H9 (cell line): ENCODE measurements at regions not wholly inside any gene's neighbourhood (a gene's known extent, or its start where the extent isn't known, plus 50 kb on each side); places are given as distances from the start of the nearest gene placed in this dataset.
"Not testable (repeated sequence)": the region's sequence is repeated elsewhere in the genome, so short reads cannot be mapped to it uniquely, and the experiment has no call there.

Experiments
- DNase-seq: peaks from one replicate; pipeline ENCODE4 v3.0.0-alpha.2; 2017
- H2AFZ ChIP-seq: one replicate; pipeline ENCODE4 v1.6.1; 2013; ENCODE audit warnings: mild to moderate bottlenecking, low read length, control low read depth, moderate library complexity
- H2AK5ac ChIP-seq: 2 replicates; pipeline ENCODE4 v1.6.1; 2013; ENCODE audit warnings: low read length, control low read depth, mixed read lengths; ENCODE audit not compliant: insufficient read length
- H2BK120ac ChIP-seq: one replicate; pipeline ENCODE4 v1.6.1; 2013; ENCODE audit warnings: low read depth, mild to moderate bottlenecking, low read length, control low read depth, inconsistent platforms; ENCODE audit not compliant: poor library complexity, severe bottlenecking
- H2BK12ac ChIP-seq: 2 replicates; pipeline ENCODE4 v1.6.1; 2013; ENCODE audit warnings: low read length, control low read depth, mixed read lengths, low read depth; ENCODE audit not compliant: insufficient read length
- H2BK15ac ChIP-seq: 2 replicates; pipeline ENCODE4 v1.6.1; 2013; ENCODE audit warnings: low read depth, low read length, control low read depth
- H2BK20ac ChIP-seq: one replicate; pipeline ENCODE4 v1.6.1; 2013; ENCODE audit warnings: low read depth, mild to moderate bottlenecking, low read length, control low read depth, inconsistent platforms; ENCODE audit not compliant: poor library complexity, severe bottlenecking
- H2BK5ac ChIP-seq: 2 replicates; pipeline ENCODE4 v1.6.1; 2013; ENCODE audit warnings: low read length, control low read depth, mixed read lengths; ENCODE audit not compliant: insufficient read length
- H3K14ac ChIP-seq: 2 replicates; pipeline ENCODE4 v1.6.1; 2013; ENCODE audit warnings: low read length, control low read depth; ENCODE audit not compliant: insufficient read depth
- H3K18ac ChIP-seq: 2 replicates; pipeline ENCODE4 v1.6.1; 2013; ENCODE audit warnings: low read depth, mild to moderate bottlenecking, mixed read lengths, low read length, control low read depth; ENCODE audit not compliant: insufficient read length
- H3K23ac ChIP-seq: 2 replicates; pipeline ENCODE4 v1.6.1; 2013; ENCODE audit warnings: low read length, control low read depth, mixed read lengths, low read depth; ENCODE audit not compliant: insufficient read length
- H3K23me2 ChIP-seq: 2 replicates; pipeline ENCODE4 v1.6.1; 2013; ENCODE audit warnings: low read depth, mild to moderate bottlenecking, mixed read lengths, low read length, control low read depth; ENCODE audit not compliant: insufficient read length, poor library complexity, severe bottlenecking
- H3K27ac ChIP-seq: 2 replicates; pipeline ENCODE4 v1.5.1; 2013; ENCODE audit warnings: low read length, control low read depth, mixed read lengths, low read depth; ENCODE audit not compliant: insufficient read length
- H3K27me3 ChIP-seq: 2 replicates; pipeline ENCODE4 v1.6.1; 2013; ENCODE audit warnings: low read length, control low read depth, inconsistent platforms; ENCODE audit not compliant: insufficient read depth
- H3K4ac ChIP-seq: 2 replicates; pipeline ENCODE4 v1.6.1; 2013; ENCODE audit warnings: low read depth, mild to moderate bottlenecking, control low read depth, inconsistent platforms, low read length, moderate library complexity
- H3K4me1 ChIP-seq: 2 replicates; pipeline ENCODE4 v1.6.1; 2013; ENCODE audit warnings: low read length, control low read depth, inconsistent platforms; ENCODE audit not compliant: insufficient read depth
- H3K4me2 ChIP-seq: 2 replicates; pipeline ENCODE4 v1.6.1; 2013; ENCODE audit warnings: low read length, control low read depth, mixed read lengths; ENCODE audit not compliant: insufficient read length, insufficient read depth
- H3K56ac ChIP-seq: 2 replicates; pipeline ENCODE4 v1.6.1; 2013; ENCODE audit warnings: low read depth, mild to moderate bottlenecking, mixed read lengths, low read length, control low read depth; ENCODE audit not compliant: insufficient read length
- H3K79me1 ChIP-seq: 2 replicates; pipeline ENCODE4 v1.6.1; 2013; ENCODE audit warnings: low read depth, mild to moderate bottlenecking, moderate library complexity, low read length, control low read depth, inconsistent platforms; ENCODE audit not compliant: insufficient read depth, poor library complexity, severe bottlenecking
- H3K79me2 ChIP-seq: 2 replicates; pipeline ENCODE4 v1.6.1; 2013; ENCODE audit warnings: low read length, control low read depth, inconsistent platforms; ENCODE audit not compliant: insufficient read depth
- H3K9ac ChIP-seq: 2 replicates; pipeline ENCODE4 v1.6.1; 2013; ENCODE audit warnings: low read length, control low read depth, mixed read lengths; ENCODE audit not compliant: insufficient read length; ENCODE audit errors: extremely low read depth
- H3K9me3 ChIP-seq: one replicate; pipeline ENCODE4 v1.6.1; 2013; ENCODE audit warnings: low read depth, low read length, inconsistent platforms; ENCODE audit not compliant: control insufficient read depth
- H3T11ph ChIP-seq: one replicate; pipeline ENCODE4 v1.6.1; 2013; ENCODE audit warnings: mild to moderate bottlenecking, low read length, control low read depth, inconsistent platforms
- H4K20me1 ChIP-seq: one replicate; pipeline ENCODE4 v1.6.1; 2013; ENCODE audit not compliant: control insufficient read depth, insufficient read length, insufficient read depth
- H4K5ac ChIP-seq: 2 replicates; pipeline ENCODE4 v1.6.1; 2013; ENCODE audit warnings: low read depth, mild to moderate bottlenecking, mixed read lengths, low read length, control low read depth; ENCODE audit not compliant: insufficient read length
- H4K8ac ChIP-seq: replicated peaks from 2 replicates; pipeline ENCODE4 v1.6.1; 2013; ENCODE audit warnings: low read length, control low read depth, mixed read lengths, low read depth; ENCODE audit not compliant: insufficient read length
- H4K91ac ChIP-seq: 2 replicates; pipeline ENCODE4 v1.6.1; 2013; ENCODE audit warnings: low read depth, mild to moderate bottlenecking, moderate library complexity, mixed read lengths, low read length, control low read depth; ENCODE audit not compliant: insufficient read length
- H3K27ac Mint-ChIP-seq, 3 experiments: 2 replicates in 2 of 3; 3 replicates in 1 of 3; pipeline ENCODE4 v1.8.0; 2020 to 2021; ENCODE audit warnings: mixed read lengths in 3 of 3, mild to moderate bottlenecking in 1 of 3, moderate library complexity in 1 of 3
- H3K27me3 Mint-ChIP-seq: 2 replicates; pipeline ENCODE4 v1.8.0; 2021; ENCODE audit warnings: low read depth, mild to moderate bottlenecking, moderate library complexity, mixed read lengths
- H3K36me3 Mint-ChIP-seq, 3 experiments: 2 replicates in 2 of 3; 3 replicates in 1 of 3; pipeline ENCODE4 v1.8.0; 2020 to 2021; ENCODE audit warnings: low read depth in 3 of 3, mixed read lengths in 3 of 3; ENCODE audit not compliant: insufficient read depth in 1 of 3
- H3K4me1 Mint-ChIP-seq, 2 experiments: 2 replicates each; pipeline ENCODE4 v1.8.0; 2020; ENCODE audit warnings: mixed read lengths in 2 of 2
- H3K4me3 Mint-ChIP-seq, 2 experiments: 2 replicates in 1 of 2; 3 replicates in 1 of 2; pipeline ENCODE4 v1.8.0; 2020 to 2021; ENCODE audit warnings: mild to moderate bottlenecking in 2 of 2, mixed read lengths in 2 of 2, moderate library complexity in 1 of 2
- H3K9me3 Mint-ChIP-seq, 2 experiments: 2 replicates in 1 of 2; 3 replicates in 1 of 2; pipeline ENCODE4 v1.8.0; 2020; ENCODE audit warnings: mild to moderate bottlenecking in 2 of 2, mixed read lengths in 2 of 2, moderate library complexity in 1 of 2
- WGBS: extraction: QIAGEN DNeasy Blood & Tissue Kit; methylation state at CpG from one replicate; pipeline ENCODE4 v1.1.7; 2013; ENCODE audit warnings: missing lambda C conversion rate, low lambda C conversion rate, mixed read lengths; ENCODE audit not compliant: insufficient read length; ENCODE audit errors: extremely low coverage; 5-methylcytosine and 5-hydroxymethylcytosine counted together
- TF ChIP-seq, protein P1 (sequence below): fragments of 200-600 bp; sonication (generic); conservative IDR thresholded peaks from 3 replicates; pipeline ENCODE4 v1.8.0; 2021; ENCODE audit warnings: antibody characterized with exemption, mild to moderate bottlenecking

DNA sequence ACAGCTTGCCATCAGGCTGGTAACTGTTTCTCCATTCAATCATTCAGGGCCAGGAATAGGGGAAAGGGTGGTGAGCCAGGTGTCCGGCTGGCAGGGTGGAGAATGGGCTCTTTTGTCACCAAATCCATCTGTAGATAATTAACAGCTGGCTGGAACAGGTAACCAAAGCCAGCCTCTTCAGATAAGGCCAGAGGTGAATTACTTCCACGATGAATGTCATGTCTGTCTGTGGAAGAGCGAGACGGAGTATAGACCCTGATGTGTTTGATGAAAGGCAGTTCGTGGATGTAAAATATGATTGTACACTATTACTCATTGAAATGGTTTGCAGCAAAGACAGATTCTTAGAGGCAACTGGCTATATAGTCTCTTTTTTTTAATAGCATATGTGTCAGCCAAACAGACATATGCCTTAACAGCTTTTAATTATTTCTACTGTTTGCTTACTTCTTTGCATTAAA lies 149.8 kb downstream of the KLF6 start:
- Histone ChIP-seq H2BK15ac (no peak overlapping the region), H3K9ac (no peak overlapping the region), H3K23ac (no peak overlapping the region), H4K8ac (no peak overlapping the region), H2AK5ac (no peak overlapping the region), H3K79me1 (no peaks in the 10 kb centered on the region), H3K4ac (no peak overlapping the region), H3K4me2 (no peak overlapping the region), H2BK5ac (no peak overlapping the region), H3K9me3 (no peaks in the 10 kb centered on the region), H4K20me1 (no peaks in the 10 kb centered on the region), H4K5ac (no peak overlapping the region), H2BK20ac (no peak overlapping the region), H3K27ac (no peak overlapping the region), H3K23me2 (no peaks in the 10 kb centered on the region), H3K4me1 (no peaks in the 10 kb centered on the region), H3T11ph (no peak overlapping the region), H2BK120ac (no peak overlapping the region), H3K27me3 (no peaks in the 10 kb centered on the region), H4K91ac (no peak overlapping the region), H2AFZ (no peak overlapping the region), H3K79me2 (no peaks in the 10 kb centered on the region), H3K14ac (no peak overlapping the region), H3K18ac (no peak overlapping the region), H2BK12ac (no peak overlapping the region), H3K56ac (no peak overlapping the region)
- Mint-ChIP-seq H3K4me1 (peaks cover 3 to 9% of the 10 kb centered on the region in 2 experiments), H3K4me3 (no peak overlapping the region), H3K27me3 (no peaks in the 10 kb centered on the region), H3K9me3 (no peaks in the 10 kb centered on the region; a peak in 1 of 5 replicates), H3K36me3 (no peaks in the 10 kb centered on the region; a peak in 1 of 7 replicates), H3K27ac (0 out of 7 replicates have a peak overlapping the region, but pooled peaks of 1 of the 3 experiments have one; percentile 6)
- WGBS = no CpG with 5 or more reads among the region's 5 CpGs
- DNase-seq = no peak
- TF ChIP-seq, protein P1, sequence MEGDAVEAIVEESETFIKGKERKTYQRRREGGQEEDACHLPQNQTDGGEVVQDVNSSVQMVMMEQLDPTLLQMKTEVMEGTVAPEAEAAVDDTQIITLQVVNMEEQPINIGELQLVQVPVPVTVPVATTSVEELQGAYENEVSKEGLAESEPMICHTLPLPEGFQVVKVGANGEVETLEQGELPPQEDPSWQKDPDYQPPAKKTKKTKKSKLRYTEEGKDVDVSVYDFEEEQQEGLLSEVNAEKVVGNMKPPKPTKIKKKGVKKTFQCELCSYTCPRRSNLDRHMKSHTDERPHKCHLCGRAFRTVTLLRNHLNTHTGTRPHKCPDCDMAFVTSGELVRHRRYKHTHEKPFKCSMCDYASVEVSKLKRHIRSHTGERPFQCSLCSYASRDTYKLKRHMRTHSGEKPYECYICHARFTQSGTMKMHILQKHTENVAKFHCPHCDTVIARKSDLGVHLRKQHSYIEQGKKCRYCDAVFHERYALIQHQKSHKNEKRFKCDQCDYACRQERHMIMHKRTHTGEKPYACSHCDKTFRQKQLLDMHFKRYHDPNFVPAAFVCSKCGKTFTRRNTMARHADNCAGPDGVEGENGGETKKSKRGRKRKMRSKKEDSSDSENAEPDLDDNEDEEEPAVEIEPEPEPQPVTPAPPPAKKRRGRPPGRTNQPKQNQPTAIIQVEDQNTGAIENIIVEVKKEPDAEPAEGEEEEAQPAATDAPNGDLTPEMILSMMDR = no peak

DNA sequence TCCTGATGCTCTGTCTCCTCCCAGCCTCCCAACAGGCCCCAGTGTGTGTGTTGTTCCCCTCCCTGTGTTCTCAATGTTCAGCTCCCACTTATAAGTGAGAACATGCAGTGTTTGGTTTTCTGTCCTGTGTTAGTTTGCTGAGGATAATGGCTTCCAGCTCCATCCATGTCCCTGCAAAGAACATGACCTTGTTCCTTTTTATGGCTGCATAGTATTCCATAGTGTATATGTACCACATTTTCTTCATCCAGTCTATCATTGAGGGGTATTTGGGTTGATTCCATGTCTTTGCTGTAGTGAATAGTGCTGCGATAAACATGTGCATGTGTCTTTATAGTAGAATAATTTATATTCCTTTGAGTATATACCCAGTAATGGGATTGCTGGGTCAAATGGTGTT lies 150.4 kb downstream of the KLF6 start:
- WGBS = no CpG with 5 or more reads among the region's 1 CpG
- not testable (repeated sequence) for H4K91ac ChIP-seq, H3K9me3 Mint-ChIP-seq, H3K4ac ChIP-seq, H2BK120ac ChIP-seq, H3K56ac ChIP-seq, H3K23me2 ChIP-seq, H3K9ac ChIP-seq, H3K27me3 ChIP-seq, H2BK12ac ChIP-seq, H2AK5ac ChIP-seq, H3K27ac Mint-ChIP-seq, H4K5ac ChIP-seq, H3K4me1 Mint-ChIP-seq, H3K9me3 ChIP-seq, H3K79me2 ChIP-seq, H3T11ph ChIP-seq, DNase-seq, H2BK20ac ChIP-seq, H4K8ac ChIP-seq, H3K4me2 ChIP-seq, H3K23ac ChIP-seq, H2BK15ac ChIP-seq, H3K27ac ChIP-seq, H3K4me3 Mint-ChIP-seq, H4K20me1 ChIP-seq, H3K14ac ChIP-seq, H3K27me3 Mint-ChIP-seq, H2AFZ ChIP-seq, H3K36me3 Mint-ChIP-seq, H3K18ac ChIP-seq, H3K4me1 ChIP-seq, H3K79me1 ChIP-seq, H2BK5ac ChIP-seq
